ENCODE measurements at regions not wholly inside any gene's neighbourhood (a gene's known extent, or its start where the extent isn't known, plus 50 kb on each side); places are given as distances from the start of the nearest gene placed in this dataset.

GRCh38 chr9:26033336-26033735 is 355.1 kb upstream of the TUSC1 start:
- no peaks in the 10 kb centered on the region for H3K36me3 ChIP-seq
- DNase-seq, result no peak
- TF ChIP-seq CTCF (IDR thresholded peaks at IDR 0.05) (no peak), POLR2A (IDR thresholded peaks at IDR 0.05) (no peak)
- H3K4me3 ChIP-seq, result no peak overlapping the region
- H3K4me1 ChIP-seq, result no peaks in the 10 kb centered on the region
- intact Hi-C loops (cut with DNase I; ENCODE audit: low total_unique reads), result no loop called here
- H3K27ac ChIP-seq, result no peak overlapping the region
- H3K9me3 ChIP-seq, result no peaks in the 10 kb centered on the region
- H3K27me3 ChIP-seq, result no peaks in the 10 kb centered on the region

- no peak overlapping the region for H3K4me3 ChIP-seq
- no peak for TF ChIP-seq POLR2A (IDR thresholded peaks at IDR 0.05)
- no peak for TF ChIP-seq CTCF (IDR thresholded peaks at IDR 0.05)
These were observed 348.3 kb upstream of the TUSC1 start for GRCh38 chr9:26026423-26027100.

GRCh38 chr9:26013199-26013598 is 335.0 kb upstream of the TUSC1 start:
- Histone ChIP-seq H3K9me3 (no peaks in the 10 kb centered on the region), H3K27ac (no peak overlapping the region), H3K4me1 (no peaks in the 10 kb centered on the region), H3K36me3 (no peaks in the 10 kb centered on the region), H3K27me3 (no peaks in the 10 kb centered on the region), H3K4me3 (no peak overlapping the region)
- TF ChIP-seq CTCF (IDR thresholded peaks at IDR 0.05) (no peak), POLR2A (IDR thresholded peaks at IDR 0.05) (no peak)
- intact Hi-C loops (cut with DNase I; ENCODE audit: low total_unique reads), result no loop called here
- DNase-seq, result no peak

More at GRCh38 chr9:26026423-26027100, 348.3 kb upstream of the TUSC1 start:
- H3K36me3 ChIP-seq, result no peaks in the 10 kb centered on the region
- no peaks in the 10 kb centered on the region for H3K4me1 ChIP-seq
- DNase-seq, result no peak
- H3K27me3 ChIP-seq, result no peaks in the 10 kb centered on the region
- H3K27ac ChIP-seq, result no peak overlapping the region
- H3K9me3 ChIP-seq, result no peaks in the 10 kb centered on the region
- intact Hi-C loops (cut with DNase I; ENCODE audit: low total_unique reads), result no loop called here

- Histone ChIP-seq H3K27me3 (no peaks in the 10 kb centered on the region), H3K4me1 (no peaks in the 10 kb centered on the region), H3K27ac (no peak overlapping the region), H3K36me3 (no peaks in the 10 kb centered on the region), H3K9me3 (no peaks in the 10 kb centered on the region), H3K4me3 (no peak overlapping the region)
- TF ChIP-seq POLR2A (IDR thresholded peaks at IDR 0.05) (no peak), CTCF (IDR thresholded peaks at IDR 0.05) (no peak)
- intact Hi-C loops (cut with DNase I; ENCODE audit: low total_unique reads), result no loop called here
- DNase-seq, result no peak
These were observed 334.6 kb upstream of the TUSC1 start for GRCh38 chr9:26012797-26013196.

- intact Hi-C loops (cut with DNase I; ENCODE audit: low total_unique reads), result no loop called here
- no peaks in the 10 kb centered on the region for H3K4me1 ChIP-seq
These were observed 316.4 kb upstream of the TUSC1 start for GRCh38 chr9:25994605-25995004.

More at GRCh38 chr9:25994605-25995004, 316.4 kb upstream of the TUSC1 start:
- Histone ChIP-seq H3K9me3 (no peaks in the 10 kb centered on the region), H3K27ac (no peak overlapping the region), H3K27me3 (no peaks in the 10 kb centered on the region), H3K36me3 (no peaks in the 10 kb centered on the region), H3K4me3 (no peak overlapping the region)
- no peak for TF ChIP-seq POLR2A (IDR thresholded peaks at IDR 0.05)
- TF ChIP-seq CTCF (IDR thresholded peaks at IDR 0.05), result no peak
- DNase-seq, result no peak
